GM13977 (cell line): ENCODE measurements at regions not wholly inside any gene's neighbourhood (a gene's known extent, or its start where the extent isn't known, plus 50 kb on each side); places are given as distances from the start of the nearest gene placed in this dataset.
A peak's percentile ranks its signal among the peaks of the same experiment; 100 is the strongest.
"Not testable (repeated sequence)": the region's sequence is repeated elsewhere in the genome, so short reads cannot be mapped to it uniquely, and the experiment has no call there.

Experiments used
- DNase-seq: peaks from one replicate; pipeline ENCODE4 v3.0.0; 2012; ENCODE audit warnings: low spot score
- in situ Hi-C: fragments of 300-500 bp; cut with MboI; formaldehyde crosslinking; loops from one replicate; pipeline ENCODE4 v1.12.0; 2022; ENCODE audit warnings: low sequenced_read_pairs, low pct_unique_long_range_greater_than_20kb, mixed read lengths, inconsistent platforms; ENCODE audit not compliant: unreplicated experiment
- TF ChIP-seq, protein P1 (sequence below): IDR thresholded peaks from 2 replicates; pipeline ENCODE4 v1.5.1; 2012; ENCODE audit warnings: mild to moderate bottlenecking, control low read depth; ENCODE audit not compliant: insufficient read depth; ENCODE audit errors: extremely low read depth, missing control alignments

DNA sequence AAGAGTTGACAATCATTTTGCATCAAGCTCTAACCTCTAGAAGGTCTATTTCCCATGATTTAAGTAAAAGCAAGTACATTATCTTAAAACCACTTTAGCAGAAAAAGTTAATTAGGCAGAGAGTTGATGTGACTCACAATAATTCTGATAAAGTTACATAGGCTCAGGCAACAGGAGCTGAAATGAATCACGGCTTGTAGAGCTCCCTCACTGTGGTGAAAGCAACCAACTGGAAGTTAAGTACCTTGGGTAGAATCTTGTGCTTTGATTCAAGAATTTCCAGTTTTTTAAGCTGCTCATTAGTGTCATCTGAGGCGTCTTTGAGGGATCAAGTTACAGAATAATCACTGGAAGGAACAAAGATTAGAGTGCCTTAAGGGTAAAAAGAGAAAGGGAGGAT, 68.9 kb upstream of the NFE2L3 start:
- DNase-seq = no peak
- in situ Hi-C loops = loop anchor here (25.0 kb wide), 3 partner anchors 279 to 579 kb away; no protein-coding TSS in a partner anchor

DNA sequence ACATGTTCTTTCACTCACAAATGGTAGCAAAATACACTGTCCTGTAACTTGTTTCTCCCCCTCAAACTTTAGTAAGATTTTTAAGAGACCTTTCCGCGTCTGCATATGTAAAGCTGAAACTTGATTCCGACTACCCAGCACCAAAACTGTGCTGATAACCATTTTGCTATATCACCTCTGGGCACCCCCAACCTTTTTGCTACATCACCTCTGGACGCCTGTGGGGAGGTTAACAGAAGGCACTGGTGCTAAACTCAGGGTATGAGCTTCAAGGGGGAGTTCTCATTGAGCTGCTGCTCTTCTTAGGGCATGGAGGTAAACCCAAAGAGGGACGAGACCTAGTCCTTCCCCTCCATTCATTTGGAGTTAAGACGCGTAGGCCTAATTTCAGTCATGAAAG, 67.6 kb upstream of the NFE2L3 start:
- in situ Hi-C loops = loop anchor here (25.0 kb wide), 3 partner anchors 278 to 578 kb away; no protein-coding TSS in a partner anchor

More for the DNA sequence above, 68.9 kb upstream of the NFE2L3 start:
- TF ChIP-seq, protein P1, sequence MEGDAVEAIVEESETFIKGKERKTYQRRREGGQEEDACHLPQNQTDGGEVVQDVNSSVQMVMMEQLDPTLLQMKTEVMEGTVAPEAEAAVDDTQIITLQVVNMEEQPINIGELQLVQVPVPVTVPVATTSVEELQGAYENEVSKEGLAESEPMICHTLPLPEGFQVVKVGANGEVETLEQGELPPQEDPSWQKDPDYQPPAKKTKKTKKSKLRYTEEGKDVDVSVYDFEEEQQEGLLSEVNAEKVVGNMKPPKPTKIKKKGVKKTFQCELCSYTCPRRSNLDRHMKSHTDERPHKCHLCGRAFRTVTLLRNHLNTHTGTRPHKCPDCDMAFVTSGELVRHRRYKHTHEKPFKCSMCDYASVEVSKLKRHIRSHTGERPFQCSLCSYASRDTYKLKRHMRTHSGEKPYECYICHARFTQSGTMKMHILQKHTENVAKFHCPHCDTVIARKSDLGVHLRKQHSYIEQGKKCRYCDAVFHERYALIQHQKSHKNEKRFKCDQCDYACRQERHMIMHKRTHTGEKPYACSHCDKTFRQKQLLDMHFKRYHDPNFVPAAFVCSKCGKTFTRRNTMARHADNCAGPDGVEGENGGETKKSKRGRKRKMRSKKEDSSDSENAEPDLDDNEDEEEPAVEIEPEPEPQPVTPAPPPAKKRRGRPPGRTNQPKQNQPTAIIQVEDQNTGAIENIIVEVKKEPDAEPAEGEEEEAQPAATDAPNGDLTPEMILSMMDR = no peak

GRCh38 chr7:26085771-26086170, 66.2 kb upstream of the NFE2L3 start:
- in situ Hi-C loops = loop anchor here (25.0 kb wide), 3 partner anchors 277 to 577 kb away; no protein-coding TSS in a partner anchor

More for the DNA sequence above, 67.6 kb upstream of the NFE2L3 start:
- TF ChIP-seq, protein P1 = no peak
- no peak for DNase-seq

DNA sequence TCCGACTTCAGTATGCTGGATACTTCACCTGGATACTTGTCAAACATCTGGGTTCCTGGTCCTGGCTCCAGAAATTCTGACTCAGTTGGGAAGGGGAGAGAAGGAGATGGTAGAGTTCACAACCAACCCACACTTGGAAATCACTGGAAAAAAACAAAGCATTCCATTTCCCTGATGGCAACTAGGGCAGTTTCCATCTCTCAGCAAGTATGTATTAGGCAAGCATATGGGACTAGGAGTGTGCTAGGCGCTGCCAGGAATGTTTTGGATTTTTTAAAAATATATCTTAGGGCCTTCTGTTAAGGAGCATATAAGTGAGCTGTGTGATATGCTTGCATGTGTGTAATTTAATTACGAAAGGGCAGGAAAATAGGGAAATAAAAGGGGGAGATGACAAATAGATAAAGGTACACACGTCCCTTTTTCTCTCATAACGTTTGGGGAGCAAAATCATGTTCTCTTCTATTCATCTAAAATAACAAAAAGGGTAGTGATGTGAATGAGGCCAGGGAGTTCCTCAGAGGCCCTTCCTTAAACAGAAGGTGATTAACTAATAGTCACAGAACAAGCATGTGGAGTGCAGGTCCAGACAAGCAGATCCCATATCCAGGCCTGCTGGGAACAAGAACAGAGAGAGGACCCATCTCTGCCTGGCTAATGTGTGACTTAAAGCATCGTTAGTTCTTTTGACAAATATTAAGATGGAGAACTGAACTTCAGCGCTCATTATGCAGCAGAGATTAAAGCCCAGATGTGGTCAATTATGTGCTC, 64.5 kb upstream of the NFE2L3 start:
- TF ChIP-seq, protein P1 = no peak
- no peak for DNase-seq
- in situ Hi-C loops = loop anchor here (25.0 kb wide), 3 partner anchors 275 to 575 kb away; no protein-coding TSS in a partner anchor

More at GRCh38 chr7:26085771-26086170, 66.2 kb upstream of the NFE2L3 start:
- TF ChIP-seq, protein P1 = no peak
- DNase-seq = no peak

- in situ Hi-C loops = loop anchor here (25.0 kb wide), 3 partner anchors 273 to 573 kb away; no protein-coding TSS in a partner anchor
- not testable (repeated sequence) for DNase-seq
These were observed 62.5 kb upstream of the NFE2L3 start for GRCh38 chr7:26089469-26089868.

GRCh38 chr7:26090927-26091519, 61.0 kb upstream of the NFE2L3 start:
- in situ Hi-C loops = loop anchor here (5.0 to 25.0 kb wide), 4 partner anchors 106 to 571 kb away; no protein-coding TSS in a partner anchor
- TF ChIP-seq, protein P1 = peak; percentile 62
- DNase-seq = peak; percentile 48

DNA sequence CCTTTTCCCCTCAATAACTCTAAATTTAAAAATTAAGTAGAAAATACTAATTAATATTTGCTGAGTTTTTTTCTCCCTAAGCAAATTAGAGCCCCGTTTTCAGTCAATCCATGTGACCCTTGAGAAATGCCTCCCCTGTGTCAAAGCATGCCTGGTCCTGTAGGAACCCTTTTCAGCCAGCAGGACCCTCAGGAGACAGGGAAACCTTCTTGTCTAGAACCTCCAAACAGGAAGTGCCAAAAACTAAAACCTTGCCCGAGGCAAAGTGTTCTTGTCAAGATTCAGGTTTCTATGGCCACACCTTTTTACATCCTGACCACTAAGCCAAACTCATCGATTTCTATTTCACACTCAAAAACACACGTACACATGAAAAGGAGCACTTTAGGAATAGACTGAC, 60.1 kb upstream of the NFE2L3 start:
- in situ Hi-C loops = loop anchor here (5.0 to 25.0 kb wide), 4 partner anchors 105 to 570 kb away; no protein-coding TSS in a partner anchor
- TF ChIP-seq, protein P1 = no peak
- no peak for DNase-seq
